Gastroesophageal sphincter (tissue), 3 donors: ENCODE measurements at regions not wholly inside any gene's neighbourhood (a gene's known extent, or its start where the extent isn't known, plus 50 kb on each side); places are given as distances from the start of the nearest gene placed in this dataset.

ENCODE experiments used
- POLR2A ChIP-seq, 2 donors: fragments of 450-650 bp; IDR thresholded peaks; one replicate each; pipeline ENCODE4 v1.6.1; 2017; ENCODE audit warnings: antibody characterized with exemption in 2 of 2, mild to moderate bottlenecking in 2 of 2, moderate library complexity in 1 of 2
- POLR2AphosphoS5 ChIP-seq: sonication (generic); formaldehyde crosslinking; IDR thresholded peaks from one replicate; pipeline ENCODE4 v1.6.1; 2017; ENCODE audit warnings: antibody characterized with exemption
- TF ChIP-seq, protein P1 (sequence below), 4 experiments: fragments of 200-600 bp in 2 of 4; fragments of 450-650 bp in 2 of 4; sonication (generic) in 1 of 4; IDR thresholded peaks; one replicate each; pipeline ENCODE4 v1.5.1; 2017 to 2019; ENCODE audit warnings: antibody characterized with exemption in 4 of 4, mild to moderate bottlenecking in 2 of 4, moderate library complexity in 2 of 4

- TF ChIP-seq POLR2AphosphoS5: no peak
- TF ChIP-seq POLR2A (IDR thresholded peaks at IDR 0.05): no peak
- TF ChIP-seq, protein P1, sequence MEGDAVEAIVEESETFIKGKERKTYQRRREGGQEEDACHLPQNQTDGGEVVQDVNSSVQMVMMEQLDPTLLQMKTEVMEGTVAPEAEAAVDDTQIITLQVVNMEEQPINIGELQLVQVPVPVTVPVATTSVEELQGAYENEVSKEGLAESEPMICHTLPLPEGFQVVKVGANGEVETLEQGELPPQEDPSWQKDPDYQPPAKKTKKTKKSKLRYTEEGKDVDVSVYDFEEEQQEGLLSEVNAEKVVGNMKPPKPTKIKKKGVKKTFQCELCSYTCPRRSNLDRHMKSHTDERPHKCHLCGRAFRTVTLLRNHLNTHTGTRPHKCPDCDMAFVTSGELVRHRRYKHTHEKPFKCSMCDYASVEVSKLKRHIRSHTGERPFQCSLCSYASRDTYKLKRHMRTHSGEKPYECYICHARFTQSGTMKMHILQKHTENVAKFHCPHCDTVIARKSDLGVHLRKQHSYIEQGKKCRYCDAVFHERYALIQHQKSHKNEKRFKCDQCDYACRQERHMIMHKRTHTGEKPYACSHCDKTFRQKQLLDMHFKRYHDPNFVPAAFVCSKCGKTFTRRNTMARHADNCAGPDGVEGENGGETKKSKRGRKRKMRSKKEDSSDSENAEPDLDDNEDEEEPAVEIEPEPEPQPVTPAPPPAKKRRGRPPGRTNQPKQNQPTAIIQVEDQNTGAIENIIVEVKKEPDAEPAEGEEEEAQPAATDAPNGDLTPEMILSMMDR (IDR thresholded peaks at IDR 0.05): no peak
These were observed 748.5 kb upstream of the CBLB start for GRCh38 chr3:106617276-106617675.
